Activated CD4-positive, alpha-beta T cell treated with anti-CD3 and anti-CD28 coated beads for 36 hours (primary cell): ENCODE measurements at regions not wholly inside any gene's neighbourhood (a gene's known extent, or its start where the extent isn't known, plus 50 kb on each side); places are given as distances from the start of the nearest gene placed in this dataset.
"Not testable (repeated sequence)": the region's sequence is repeated elsewhere in the genome, so short reads cannot be mapped to it uniquely, and the experiment has no call there.

Source experiments
- ATAC-seq: fragments of 200-7000 bp; cut with Tn5 transposase; one replicate; pipeline ENCODE4 v1.10.0; 2021; ENCODE audit warnings: mild to moderate bottlenecking, moderate library complexity
- CTCF ChIA-PET: fragments of 350-600 bp; sonication (Branson Sonifier 250); formaldehyde crosslinking; loops from one replicate; lab custom pipeline; 2021; ENCODE audit warnings: antibody characterized with exemption; lab: Charles Lee
- POLR2A ChIA-PET: fragments of 350-600 bp; sonication (Branson Sonifier 250); formaldehyde crosslinking; loops from one replicate; lab custom pipeline; 2021; ENCODE audit warnings: antibody characterized with exemption, inconsistent platforms; lab: Charles Lee
- DNase-seq: peaks from one replicate; pipeline ENCODE4 v3.0.0-alpha.2; 2020
- H3K27ac Mint-ChIP-seq: one replicate; pipeline ENCODE4 v1.8.0; 2021; ENCODE audit warnings: mixed read lengths
- H3K27me3 Mint-ChIP-seq: one replicate; pipeline ENCODE4 v1.8.0; 2021; ENCODE audit warnings: mixed read lengths
- H3K36me3 Mint-ChIP-seq: one replicate; pipeline ENCODE4 v1.8.0; 2021; ENCODE audit warnings: low read depth, mixed read lengths
- H3K4me1 Mint-ChIP-seq: one replicate; pipeline ENCODE4 v1.8.0; 2021; ENCODE audit warnings: mixed read lengths
- H3K4me3 Mint-ChIP-seq: one replicate; pipeline ENCODE4 v1.8.0; 2021; ENCODE audit warnings: mild to moderate bottlenecking, moderate library complexity, mixed read lengths
- H3K9me3 Mint-ChIP-seq: one replicate; pipeline ENCODE4 v1.8.0; 2021; ENCODE audit warnings: low read depth, mixed read lengths
- intact Hi-C, 2 experiments: fragments of 100-400 bp; cut with DNase I in 1 of 2; cut with micrococcal nuclease in 1 of 2; formaldehyde crosslinking; loops; one replicate each; pipeline versions ENCODE4 v1.14.2 to v1.15.1; 2022 to 2024; cut with DNase I, micrococcal nuclease

- peaks cover 25% of the 10 kb centered on the region for H3K4me1 Mint-ChIP-seq
- CTCF ChIA-PET = interaction anchor here (1.4 to 2.3 kb wide), 4 partner anchors 10 to 111 kb away, joined by 3 to 9 read pairs (median 4); no protein-coding TSS in a partner anchor
- DNase-seq (no peak), ATAC-seq (no peak)
- peaks cover 43% of the 10 kb centered on the region for H3K27me3 Mint-ChIP-seq
- no peaks in the 10 kb centered on the region for H3K36me3 Mint-ChIP-seq
- no peak overlapping the region for H3K4me3 Mint-ChIP-seq
- POLR2A ChIA-PET = no interaction called here
- H3K9me3 Mint-ChIP-seq = no peaks in the 10 kb centered on the region
- no peak overlapping the region for H3K27ac Mint-ChIP-seq
- intact Hi-C loops = loop anchor here (5.0 kb wide), 2 partner anchors 371 to 461 kb away; partner anchors contain the start of gene TNFSF4 (in 1 of the 2)
Observed at GRCh38 chr1:172835834-172836233, 176.9 kb downstream of the FASLG start.

- Mint-ChIP-seq H3K4me3 (no peak overlapping the region), H3K27me3 (peaks cover 48% of the 10 kb centered on the region), H3K4me1 (peaks cover 25% of the 10 kb centered on the region), H3K9me3 (no peaks in the 10 kb centered on the region), H3K27ac (no peak overlapping the region), H3K36me3 (no peaks in the 10 kb centered on the region)
- ChIA-PET CTCF (interaction anchor here (0.5 to 1.5 kb wide), 11 partner anchors 12 to 364 kb away, joined by 3 to 5 read pairs (median 4); no protein-coding TSS in a partner anchor), POLR2A (no interaction called here)
- peak; percentile 99 for ATAC-seq
- intact Hi-C loops = loop anchor here (1.0 to 5.0 kb wide), 19 partner anchors 19 to 500 kb away; partner anchors contain the start of gene TNFSF4 (in 1 of the 2)
- DNase-seq = peak; percentile 29
Observed at GRCh38 chr1:172837816-172838679, 179.1 kb downstream of the FASLG start.

DNA sequence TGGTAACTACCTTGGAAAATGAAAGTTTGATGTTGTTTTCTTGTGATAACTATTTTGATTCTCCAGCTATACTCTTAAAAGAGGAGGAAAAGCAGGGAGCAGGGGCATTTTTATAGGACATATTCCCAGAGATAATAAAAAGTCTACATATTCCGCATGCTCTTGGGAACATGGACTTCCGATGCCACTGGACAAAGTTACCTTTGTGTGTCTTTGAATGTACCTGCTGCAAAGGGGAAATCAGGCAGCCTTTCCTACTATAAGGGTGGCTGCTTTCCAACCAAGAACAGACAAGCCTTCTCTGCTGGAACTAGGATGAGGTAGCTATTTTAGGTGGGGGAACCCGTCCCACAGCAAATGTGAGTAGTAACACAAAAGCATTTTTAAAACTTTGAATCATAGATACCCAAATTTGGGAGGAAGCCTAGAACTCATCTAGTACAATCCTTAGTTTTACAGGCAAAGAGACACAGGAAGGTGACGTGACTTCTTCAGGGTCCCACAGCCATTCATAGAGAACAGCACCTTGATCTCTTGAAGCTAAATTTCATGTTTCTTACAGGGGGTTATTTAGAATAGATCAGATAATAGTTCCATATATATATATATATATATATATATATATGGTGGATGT, 179.9 kb downstream of the FASLG start:
- POLR2A ChIA-PET = no interaction called here
- no peak overlapping the region for H3K27ac Mint-ChIP-seq

DNA sequence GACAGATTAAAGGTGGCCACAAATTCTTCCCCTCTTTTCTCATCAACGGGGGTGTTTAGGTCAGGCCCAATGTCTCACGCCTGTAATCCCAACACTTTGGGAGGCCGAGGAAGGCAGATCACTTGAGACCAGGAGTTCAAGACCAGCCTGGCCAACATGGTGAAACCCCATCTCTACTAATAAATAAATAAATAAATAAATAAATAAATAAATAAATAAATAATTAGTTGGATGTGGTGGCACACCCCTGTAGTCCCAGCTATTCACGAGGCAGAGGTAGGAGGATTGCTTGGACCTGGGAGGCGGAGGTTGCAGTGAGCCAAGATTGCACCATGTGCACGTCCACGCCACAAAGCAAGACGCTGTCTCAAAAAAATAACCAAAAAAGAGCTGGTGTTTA, 180.7 kb downstream of the FASLG start:
- CTCF ChIA-PET = interaction anchor here (0.6 to 1.6 kb wide), 5 partner anchors 18 to 114 kb away, joined by 3 to 5 read pairs (median 3); no protein-coding TSS in a partner anchor
- intact Hi-C loops = loop anchor here (2.0 to 5.0 kb wide), 5 partner anchors 27 to 458 kb away; partner anchors contain the start of gene TNFSF4 (in 1 of the 2)
- ATAC-seq, H3K9me3 Mint-ChIP-seq, H3K27ac Mint-ChIP-seq, H3K4me3 Mint-ChIP-seq, DNase-seq, H3K36me3 Mint-ChIP-seq, POLR2A ChIA-PET: not testable (repeated sequence)
- Mint-ChIP-seq H3K27me3 (peaks cover 46% of the 10 kb centered on the region), H3K4me1 (peaks cover 28% of the 10 kb centered on the region)

More for the DNA sequence above, 179.9 kb downstream of the FASLG start:
- DNase-seq (peak; percentile 10), ATAC-seq (peak; percentile 13)
- Mint-ChIP-seq H3K9me3 (no peaks in the 10 kb centered on the region), H3K36me3 (no peaks in the 10 kb centered on the region), H3K4me1 (peaks cover 25% of the 10 kb centered on the region), H3K4me3 (no peak overlapping the region), H3K27me3 (peaks cover 46% of the 10 kb centered on the region)
- intact Hi-C loops = loop anchor here (1.0 to 5.0 kb wide), 19 partner anchors 19 to 500 kb away; partner anchors contain the start of gene TNFSF4 (in 1 of the 2)
- CTCF ChIA-PET = interaction anchor here (0.6 to 1.6 kb wide), 10 partner anchors 12 to 245 kb away, joined by 3 to 5 read pairs (median 4); no protein-coding TSS in a partner anchor

- Mint-ChIP-seq H3K4me3 (no peak overlapping the region), H3K4me1 (peaks cover 28% of the 10 kb centered on the region), H3K36me3 (no peaks in the 10 kb centered on the region), H3K27me3 (peaks cover 29% of the 10 kb centered on the region), H3K9me3 (no peaks in the 10 kb centered on the region), H3K27ac (no peak overlapping the region)
- intact Hi-C loops = no loop called here
- DNase-seq (no peak), ATAC-seq (no peak)
- ChIA-PET CTCF (interaction anchor here (0.7 to 1.3 kb wide), 3 partner anchors 14 to 98 kb away, joined by 3 to 4 read pairs (median 3); no protein-coding TSS in a partner anchor), POLR2A (interaction anchor here (0.7 kb wide), 1 partner anchor 48 kb away, joined by 4 read pairs; no protein-coding TSS in a partner anchor)
Observed at GRCh38 chr1:172843444-172843843, 184.5 kb downstream of the FASLG start.

GRCh38 chr1:172845371-172845770, 186.5 kb downstream of the FASLG start:
- ChIA-PET CTCF (interaction anchor here (0.7 to 0.9 kb wide), 3 partner anchors 66 to 361 kb away, joined by 3 read pairs; partner anchors contain the start of gene TNFSF4), POLR2A (interaction anchor here (0.7 to 1.1 kb wide), 2 partner anchors 49 to 145 kb away, joined by 3 read pairs; no protein-coding TSS in a partner anchor)
- Mint-ChIP-seq H3K27ac (no peak overlapping the region), H3K9me3 (no peaks in the 10 kb centered on the region), H3K27me3 (peaks cover 27% of the 10 kb centered on the region), H3K4me3 (no peak overlapping the region), H3K4me1 (peaks cover 17% of the 10 kb centered on the region), H3K36me3 (no peaks in the 10 kb centered on the region)
- intact Hi-C loops = no loop called here
- DNase-seq = peak; percentile 87
- peak; percentile 100 for ATAC-seq

- Mint-ChIP-seq H3K4me3 (no peak overlapping the region), H3K36me3 (no peaks in the 10 kb centered on the region), H3K27me3 (peaks cover 27% of the 10 kb centered on the region), H3K9me3 (no peaks in the 10 kb centered on the region), H3K27ac (no peak overlapping the region), H3K4me1 (peaks cover 17% of the 10 kb centered on the region)
- DNase-seq (no peak), ATAC-seq (no peak)
- intact Hi-C loops = no loop called here
- ChIA-PET POLR2A (interaction anchor here (0.7 to 1.1 kb wide), 2 partner anchors 49 to 146 kb away, joined by 3 read pairs; no protein-coding TSS in a partner anchor), CTCF (interaction anchor here (0.6 to 0.9 kb wide), 2 partner anchors 79 to 356 kb away, joined by 3 read pairs; no protein-coding TSS in a partner anchor)
Observed at GRCh38 chr1:172845865-172846264, 187.0 kb downstream of the FASLG start.

GRCh38 chr1:172847814-172848213, 188.9 kb downstream of the FASLG start:
- intact Hi-C loops, H3K9me3 Mint-ChIP-seq, H3K4me3 Mint-ChIP-seq: not testable (repeated sequence)

GRCh38 chr1:172849653-172850052, 190.8 kb downstream of the FASLG start:
- ChIA-PET POLR2A (no interaction called here), CTCF (interaction anchor here (0.6 to 1.1 kb wide), 3 partner anchors 37 to 216 kb away, joined by 3 read pairs; no protein-coding TSS in a partner anchor)
- Mint-ChIP-seq H3K9me3 (peaks cover 3% of the 10 kb centered on the region), H3K27me3 (peaks cover 14% of the 10 kb centered on the region), H3K4me3 (no peak overlapping the region), H3K36me3 (no peaks in the 10 kb centered on the region), H3K27ac (no peak overlapping the region), H3K4me1 (peaks cover 14% of the 10 kb centered on the region)
- no peak for DNase-seq
- intact Hi-C loops = no loop called here
- no peak for ATAC-seq

More at GRCh38 chr1:172847814-172848213, 188.9 kb downstream of the FASLG start:
- POLR2A ChIA-PET, ATAC-seq, CTCF ChIA-PET, H3K27ac Mint-ChIP-seq, H3K36me3 Mint-ChIP-seq, DNase-seq: not testable (repeated sequence)
- Mint-ChIP-seq H3K27me3 (peaks cover 18% of the 10 kb centered on the region), H3K4me1 (peaks cover 17% of the 10 kb centered on the region)

- ChIA-PET CTCF (interaction anchor here (0.8 kb wide), 1 partner anchor 176 kb away, joined by 3 read pairs; no protein-coding TSS in a partner anchor), POLR2A (no interaction called here)
- H3K27me3 Mint-ChIP-seq = peaks cover 19% of the 10 kb centered on the region
- no peak for ATAC-seq
- no peak overlapping the region for H3K27ac Mint-ChIP-seq
- H3K9me3 Mint-ChIP-seq = peaks cover 3% of the 10 kb centered on the region
- H3K4me1 Mint-ChIP-seq = peaks cover 3% of the 10 kb centered on the region
- no peak for DNase-seq
- no peak overlapping the region for H3K4me3 Mint-ChIP-seq
- H3K36me3 Mint-ChIP-seq = no peaks in the 10 kb centered on the region
- intact Hi-C loops = no loop called here
Observed at GRCh38 chr1:172851077-172851476, 192.2 kb downstream of the FASLG start.
